Colon (tissue), 2 donors: ENCODE measurements at regions not wholly inside any gene's neighbourhood (a gene's known extent, or its start where the extent isn't known, plus 50 kb on each side); places are given as distances from the start of the nearest gene placed in this dataset.

Experiments
- FAIRE-seq: peaks from 2 replicates; lab custom pipeline; 2012; peaks lifted over from hg19 to GRCh38; lab: Jason Lieb, UNC
- donor health status: control.
- donor health status: control.

GRCh38 chr10:78272329-78272728 is 238.7 kb downstream of the RPS24 start:
- no peak for FAIRE-seq

- no peak for FAIRE-seq
Measured at GRCh38 chr10:78274491-78274890, 240.8 kb downstream of the RPS24 start.

GRCh38 chr10:78276139-78276538 is 242.5 kb downstream of the RPS24 start:
- FAIRE-seq, result no peak

GRCh38 chr10:78277314-78278057 is 243.8 kb downstream of the RPS24 start:
- no peak for FAIRE-seq

GRCh38 chr10:78278058-78278404 is 244.4 kb downstream of the RPS24 start:
- FAIRE-seq, result no peak

GRCh38 chr10:78279756-78280155 is 246.1 kb downstream of the RPS24 start:
- no peak for FAIRE-seq

GRCh38 chr10:78280604-78281003 is 246.9 kb downstream of the RPS24 start:
- no peak for FAIRE-seq

GRCh38 chr10:78281627-78282026 is 248.0 kb downstream of the RPS24 start:
- FAIRE-seq, result no peak

- FAIRE-seq, result no peak
Measured at GRCh38 chr10:78283069-78283682, 249.5 kb downstream of the RPS24 start.

- FAIRE-seq, result no peak
Measured at GRCh38 chr10:78284381-78284780, 250.7 kb downstream of the RPS24 start.

- FAIRE-seq, result no peak
Measured at GRCh38 chr10:78285226-78285625, 251.6 kb downstream of the RPS24 start.

GRCh38 chr10:78286186-78286585 is 252.5 kb downstream of the RPS24 start:
- no peak for FAIRE-seq

- no peak for FAIRE-seq
Measured at GRCh38 chr10:78286668-78287067, 253.0 kb downstream of the RPS24 start.

GRCh38 chr10:78287618-78288017 is 254.0 kb downstream of the RPS24 start:
- FAIRE-seq, result no peak

- FAIRE-seq, result no peak
Measured at GRCh38 chr10:78288663-78289062, 255.0 kb downstream of the RPS24 start.

GRCh38 chr10:78290131-78290750 is 256.6 kb downstream of the RPS24 start:
- no peak for FAIRE-seq

GRCh38 chr10:78291722-78292121 is 258.1 kb downstream of the RPS24 start:
- no peak for FAIRE-seq

GRCh38 chr10:78292250-78292981 is 258.8 kb downstream of the RPS24 start:
- no peak for FAIRE-seq

- FAIRE-seq, result no peak
Measured at GRCh38 chr10:78292982-78293865, 259.6 kb downstream of the RPS24 start.

GRCh38 chr10:78295242-78295641 is 261.6 kb downstream of the RPS24 start:
- no peak for FAIRE-seq

- no peak for FAIRE-seq
Measured at GRCh38 chr10:78296785-78297184, 263.1 kb downstream of the RPS24 start.

- no peak for FAIRE-seq
Measured at GRCh38 chr10:78297997-78298396, 264.3 kb downstream of the RPS24 start.
